Stimulated activated CD4-positive, alpha-beta T cell treated with anti-CD3 and anti-CD28 coated beads, TNF-alpha, amount 100 ng/mL, for 4 hours (primary cell): ENCODE measurements at regions not wholly inside any gene's neighbourhood (a gene's known extent, or its start where the extent isn't known, plus 50 kb on each side); places are given as distances from the start of the nearest gene placed in this dataset.

ENCODE experiments used
- DNase-seq, 3 experiments: peaks; one replicate each; pipeline ENCODE4 v3.0.0-alpha.2; 2020; ENCODE audit warnings: low read depth in 3 of 3

DNA sequence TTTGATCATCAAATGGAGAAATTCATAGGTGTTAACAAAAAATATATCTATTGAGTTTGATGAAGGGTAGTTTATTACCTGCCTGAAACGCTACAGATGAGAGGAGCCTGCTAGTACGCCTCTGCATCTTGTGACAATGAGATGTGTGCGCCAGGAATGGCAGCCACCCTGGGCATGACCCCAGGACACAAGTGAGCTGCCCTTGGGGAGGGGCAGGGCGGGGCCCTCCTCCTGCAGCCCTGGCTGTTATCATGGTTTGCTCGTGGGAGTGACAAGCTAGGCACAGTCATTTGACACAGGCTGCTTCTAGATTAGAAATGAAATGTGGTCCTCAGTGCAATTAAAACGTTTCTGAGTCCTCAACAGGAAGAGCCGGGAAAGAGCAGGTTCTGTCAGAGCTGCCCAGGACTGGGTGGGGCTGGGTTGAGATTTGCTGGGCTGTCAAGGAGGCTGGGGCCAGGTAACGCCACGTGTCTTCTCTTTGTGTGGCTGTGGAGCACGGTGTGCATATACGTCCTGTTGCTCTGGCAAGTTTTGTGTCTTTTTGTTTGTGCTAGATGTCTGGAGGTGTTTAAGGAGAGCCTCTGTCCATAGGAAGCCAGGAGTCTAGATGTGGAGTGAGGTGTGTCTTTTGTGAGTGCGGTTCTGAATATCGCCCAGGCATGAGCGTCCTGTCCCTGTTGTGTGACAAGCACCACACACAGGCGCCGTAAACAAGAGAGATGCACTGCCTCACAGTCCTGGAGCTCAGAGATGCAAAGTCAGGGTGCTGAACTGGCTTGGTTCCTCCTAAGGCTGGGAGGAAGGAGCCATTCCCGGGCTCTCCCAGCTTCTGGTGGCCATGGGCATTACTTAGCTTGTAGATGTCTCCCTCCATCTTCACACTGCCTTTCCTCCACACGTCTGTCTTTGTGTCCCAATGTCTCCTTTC lies 129.0 kb upstream of the IRX4 start:
- DNase-seq = no peak

DNA sequence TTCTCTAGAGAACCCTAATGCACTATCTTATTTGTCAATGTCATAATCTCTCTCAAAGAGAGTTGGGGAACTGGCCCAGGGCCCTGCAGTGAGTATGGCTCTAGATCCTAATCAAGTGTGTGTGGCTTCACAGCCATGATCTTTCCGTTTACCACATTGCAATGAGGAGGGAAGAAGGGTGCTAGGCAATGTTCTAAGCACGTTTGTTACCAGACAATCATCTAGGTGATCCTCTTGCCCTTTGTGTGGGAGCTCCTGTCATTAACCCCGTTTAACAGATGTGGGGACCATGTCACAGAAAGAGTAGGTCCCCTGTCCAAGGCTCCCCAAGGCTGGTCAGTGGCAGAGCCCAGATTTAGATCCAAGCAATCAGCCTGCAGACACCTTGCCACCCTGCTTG lies 128.2 kb upstream of the IRX4 start:
- DNase-seq = no peak

DNA sequence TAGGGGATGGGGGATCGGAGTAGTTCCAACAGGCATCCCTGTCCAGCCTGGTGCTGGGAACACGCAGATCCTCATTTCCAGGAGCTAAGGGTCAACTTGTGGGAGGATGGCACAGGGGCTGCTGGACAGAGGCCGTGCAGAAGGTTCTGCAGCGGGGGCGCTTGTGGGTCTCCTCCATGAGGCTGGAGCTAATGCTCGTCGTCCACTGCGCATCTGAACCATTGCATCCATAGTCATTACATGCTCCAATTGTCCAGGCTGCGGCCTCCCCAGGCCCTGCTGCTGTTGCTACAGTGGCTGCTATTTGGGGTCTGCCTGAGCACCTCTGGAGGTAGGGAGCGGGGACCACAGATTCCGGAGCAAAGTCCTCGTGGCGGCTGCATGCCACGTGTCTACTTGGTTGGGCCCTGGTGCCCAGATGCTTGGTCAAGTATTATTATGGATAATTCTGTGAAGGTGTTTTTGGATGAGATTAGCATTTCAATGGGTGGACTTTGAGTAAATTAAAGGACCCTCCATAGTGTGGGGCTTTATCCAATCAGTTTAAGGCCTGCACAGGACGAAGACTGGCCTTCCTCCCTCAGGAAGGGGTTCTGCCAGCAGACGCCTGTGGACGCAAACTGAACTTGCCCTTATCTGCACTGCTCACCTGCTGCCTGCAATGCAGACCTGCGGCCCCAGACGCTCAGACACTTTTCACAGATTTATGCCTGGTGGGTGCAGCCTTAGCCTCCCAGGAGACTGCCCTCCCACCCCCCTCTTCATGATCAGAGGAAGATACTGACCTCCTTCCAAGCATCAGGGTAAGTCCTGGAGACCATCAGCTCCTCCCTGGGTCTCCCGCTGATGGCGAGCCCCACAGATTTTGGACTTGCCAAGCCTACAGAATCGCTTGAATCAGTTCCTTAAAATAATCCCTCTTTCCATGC lies 127.5 kb upstream of the IRX4 start:
- DNase-seq = no peak

DNA sequence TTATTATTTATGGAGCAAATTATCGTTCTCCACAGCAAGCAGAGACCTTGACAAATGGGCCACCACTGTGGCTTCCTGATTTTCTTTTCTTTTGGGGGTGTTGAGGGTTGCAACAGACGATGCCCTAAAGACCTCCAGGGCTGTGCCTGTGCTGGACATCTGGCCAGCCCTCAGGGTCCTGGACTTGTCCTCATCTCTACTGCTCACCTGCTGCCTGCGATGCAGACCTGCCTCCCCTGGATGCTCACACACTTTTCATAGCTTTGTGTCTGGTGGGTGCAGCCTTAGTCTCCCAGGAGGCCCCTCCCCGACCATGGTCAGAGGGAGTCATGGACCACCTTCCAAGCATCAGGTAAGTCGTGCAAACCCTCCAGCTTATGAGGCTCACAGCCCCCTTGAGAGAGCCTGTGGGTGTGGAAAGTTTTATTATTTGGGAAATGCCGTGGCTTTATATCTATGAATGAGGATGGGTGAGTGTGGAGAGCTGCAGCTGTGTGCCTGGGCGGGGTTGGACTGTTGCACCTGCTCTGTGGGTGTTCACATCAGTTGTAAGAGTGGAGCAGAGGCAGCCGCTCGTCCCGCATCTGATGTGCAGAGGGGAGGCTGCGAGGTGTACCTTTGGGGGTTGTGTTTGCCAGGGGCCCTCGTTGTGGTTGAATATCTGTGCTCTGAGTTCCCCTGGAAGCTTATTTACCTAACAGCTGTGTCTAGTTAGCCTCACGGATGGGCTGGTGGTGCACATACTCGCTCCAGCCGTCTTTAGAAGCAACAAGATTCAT lies 126.3 kb upstream of the IRX4 start:
- no peak for DNase-seq

DNA sequence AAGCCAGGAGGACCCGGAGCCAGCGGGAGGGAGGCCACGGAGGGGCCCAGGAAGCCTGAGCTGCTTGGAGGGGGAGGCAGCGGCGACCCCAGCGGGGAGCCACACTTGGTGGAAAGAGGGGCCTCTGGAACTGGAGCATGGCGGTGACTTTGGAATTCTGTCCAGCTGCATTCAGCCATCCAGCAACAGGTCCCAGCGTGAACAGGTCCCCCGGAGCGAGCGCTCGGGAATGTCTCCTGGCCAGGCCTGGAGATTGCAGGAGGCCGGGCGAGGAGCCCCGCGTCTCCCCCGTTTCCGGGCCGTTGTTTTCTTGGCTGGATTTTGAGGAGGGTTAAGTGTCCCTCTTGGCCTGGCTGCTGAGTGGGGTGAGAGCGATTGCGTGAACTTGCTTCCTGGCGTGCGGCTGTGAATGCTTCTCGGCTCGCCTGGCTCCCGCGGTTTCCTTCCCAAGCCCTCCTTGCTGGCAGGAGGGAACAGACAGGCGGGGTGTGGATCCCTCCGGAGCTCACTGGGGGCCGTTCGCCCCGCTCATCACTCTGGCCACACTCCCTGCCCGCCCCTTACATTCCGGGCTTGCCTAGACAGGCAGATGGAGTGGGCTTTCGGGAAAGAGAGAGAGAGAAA lies 125.3 kb upstream of the IRX4 start:
- no peak for DNase-seq

DNA sequence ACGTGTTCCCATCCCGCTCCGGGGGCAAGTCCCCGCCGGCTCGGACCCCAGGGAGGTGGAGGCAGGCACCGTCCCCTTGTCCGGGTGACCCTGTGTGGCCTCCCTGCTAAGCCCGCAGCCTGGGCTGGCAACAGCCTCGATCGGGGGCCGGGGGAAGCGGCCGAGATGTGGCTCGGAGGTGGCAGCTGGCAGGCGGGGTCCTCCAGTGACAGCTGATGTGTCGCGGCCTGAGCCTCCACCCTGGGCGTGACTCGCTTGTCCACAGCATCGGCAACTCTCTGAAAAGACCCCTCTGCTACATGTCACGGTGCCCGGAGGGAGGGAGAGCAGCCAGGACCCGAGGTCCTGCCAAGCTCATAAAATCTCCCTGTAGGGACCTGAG lies 124.8 kb upstream of the IRX4 start:
- no peak for DNase-seq

DNA sequence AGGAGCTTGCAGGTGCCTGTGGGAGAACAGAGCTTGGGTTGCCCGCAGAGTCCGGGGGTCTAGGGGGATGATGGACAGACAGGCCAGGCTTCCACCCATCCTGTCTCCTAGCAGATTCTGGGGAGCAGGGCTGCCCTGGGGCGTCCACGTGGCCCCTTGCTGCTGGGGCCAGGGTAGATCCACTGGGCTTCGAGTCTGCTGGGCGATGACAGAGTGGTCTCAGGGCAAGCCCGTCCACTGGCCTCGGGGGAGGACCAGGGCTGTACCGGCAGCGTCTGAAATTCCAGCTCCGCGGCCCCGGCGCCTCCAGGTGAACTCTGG lies 124.2 kb upstream of the IRX4 start:
- DNase-seq = no peak

DNA sequence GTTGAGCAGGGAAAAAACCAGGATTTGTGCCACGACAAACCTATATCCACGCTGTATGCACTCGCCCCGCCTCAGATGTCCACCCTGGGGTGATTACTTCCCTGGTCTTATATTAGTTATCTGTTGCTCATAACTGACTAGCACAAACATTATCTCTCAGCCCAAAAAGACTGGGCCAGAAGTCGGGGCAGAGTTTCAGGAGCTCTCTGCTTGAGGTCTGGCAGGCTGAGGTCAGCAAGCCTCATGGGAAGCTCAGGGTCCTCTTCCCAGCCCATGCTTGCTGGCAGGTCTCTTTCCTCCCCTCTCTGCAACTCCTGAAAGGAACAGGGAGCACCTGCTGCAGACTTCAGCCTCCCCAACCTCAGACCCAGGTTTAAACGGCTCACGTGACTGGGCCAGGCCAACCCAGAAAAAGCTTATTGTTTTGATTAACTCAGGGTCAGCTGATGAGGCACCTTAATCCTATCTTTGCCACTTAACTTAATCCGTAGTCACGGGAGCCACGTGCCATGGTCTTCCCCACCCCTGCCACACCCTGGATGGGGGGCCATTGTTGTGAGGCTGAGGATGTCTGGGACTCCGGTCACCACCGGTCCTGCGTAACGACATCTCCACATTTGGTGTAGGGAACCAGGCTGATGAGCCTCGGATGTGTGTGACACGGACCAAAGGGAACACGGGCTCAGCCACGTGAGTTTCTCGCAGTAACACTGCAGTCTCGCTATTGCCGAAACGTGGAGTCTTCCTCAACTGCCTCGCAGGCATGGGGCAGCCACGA lies 123.7 kb upstream of the IRX4 start:
- DNase-seq = no peak

DNA sequence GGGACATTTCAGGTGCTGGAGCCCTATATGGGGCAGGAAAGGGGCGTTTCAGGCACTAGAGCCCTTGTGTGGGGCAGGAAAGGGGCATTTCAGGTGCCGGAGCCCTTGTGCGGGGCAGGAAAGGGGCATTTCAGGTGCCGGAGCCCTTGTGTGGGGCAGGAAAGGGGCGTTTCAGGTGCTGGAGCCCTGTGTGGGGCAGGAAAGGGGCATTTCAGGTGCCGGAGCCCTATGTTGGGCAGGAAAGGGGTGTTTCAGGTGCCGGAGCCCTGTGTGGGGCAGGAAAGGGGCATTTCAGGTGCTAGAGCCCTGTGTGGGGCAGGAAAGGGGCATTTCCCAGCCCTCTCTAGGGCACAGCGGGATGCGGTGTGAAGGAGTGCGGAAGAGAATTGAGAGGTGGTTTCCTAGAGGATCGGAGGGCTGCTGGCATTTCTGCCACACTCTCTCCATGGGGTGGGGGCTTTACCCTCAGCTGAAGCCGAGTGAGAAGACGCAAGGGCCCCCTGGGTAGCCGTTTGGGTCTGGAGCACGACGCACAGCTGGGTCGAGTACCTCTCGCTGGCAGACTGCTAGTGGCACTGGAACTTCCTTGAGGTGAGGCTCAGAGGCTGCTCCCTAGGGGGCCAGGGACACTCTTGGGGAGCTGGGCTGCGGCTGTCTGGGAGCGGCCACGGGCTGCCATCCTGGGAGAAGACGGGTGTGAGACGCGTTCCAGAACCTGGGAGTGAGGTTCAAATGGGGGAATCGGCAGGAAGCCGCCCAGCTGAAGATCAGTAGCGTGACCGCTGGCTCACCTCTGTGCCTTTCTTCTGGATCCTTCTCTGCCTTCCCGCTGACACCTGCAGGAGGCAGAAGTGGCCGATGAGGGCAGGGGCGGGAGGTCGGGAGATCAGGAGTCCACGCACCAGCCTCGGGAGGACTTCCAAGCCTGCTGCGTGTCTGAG lies 122.6 kb upstream of the IRX4 start:
- no peak for DNase-seq

DNA sequence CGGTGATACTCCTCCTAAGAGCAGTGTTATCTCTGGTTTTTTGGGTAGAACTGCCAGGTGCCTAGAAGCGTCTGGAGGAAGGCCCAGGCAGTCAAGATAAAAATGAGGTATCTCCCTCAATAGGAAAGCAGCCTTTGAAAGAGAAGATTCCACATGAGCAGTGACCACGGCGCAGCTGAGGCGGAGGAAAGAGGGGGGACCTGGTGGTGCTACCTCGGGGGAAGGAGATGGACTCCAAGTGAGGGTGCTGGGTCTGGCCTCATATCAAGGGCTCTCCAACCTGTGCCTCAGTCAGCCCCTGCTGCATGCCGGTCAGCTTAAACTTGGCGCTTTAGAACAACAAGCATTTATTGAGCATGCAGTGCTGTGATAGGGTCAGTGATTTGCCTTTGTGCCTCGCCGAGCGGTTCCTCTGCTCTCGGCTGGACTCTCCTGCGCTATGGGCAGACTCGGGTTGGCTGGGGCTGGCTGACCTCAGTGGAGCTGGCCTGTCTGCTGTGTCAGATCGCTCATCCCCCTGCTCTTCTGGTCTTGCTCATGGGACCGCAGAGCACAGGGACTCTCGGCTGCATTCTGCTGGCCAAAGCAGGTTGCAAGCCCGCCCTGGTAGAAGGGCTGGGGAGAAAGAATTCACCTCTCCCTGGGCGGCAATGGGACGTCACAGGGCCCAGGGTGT lies 121.1 kb upstream of the IRX4 start:
- no peak for DNase-seq

DNA sequence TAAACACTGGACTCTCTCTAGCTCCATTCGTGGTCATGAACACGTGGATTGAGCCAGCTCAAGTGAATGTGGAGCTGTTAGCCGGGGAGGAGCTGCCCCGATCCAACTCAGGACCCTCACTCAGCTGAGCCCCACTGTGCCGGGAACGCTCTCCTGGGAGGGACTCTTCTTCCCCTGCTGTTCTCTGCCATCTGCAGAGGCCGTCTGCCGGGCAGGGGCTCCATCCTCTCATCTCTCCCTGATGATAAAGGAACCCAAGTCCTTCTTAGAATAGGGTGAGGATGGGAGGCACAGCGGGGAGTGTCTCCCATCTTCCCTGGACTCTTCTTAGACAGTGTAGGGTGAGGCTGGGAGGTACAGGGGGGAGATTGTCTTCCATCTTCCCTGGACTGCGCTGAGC lies 120.5 kb upstream of the IRX4 start:
- DNase-seq = no peak

DNA sequence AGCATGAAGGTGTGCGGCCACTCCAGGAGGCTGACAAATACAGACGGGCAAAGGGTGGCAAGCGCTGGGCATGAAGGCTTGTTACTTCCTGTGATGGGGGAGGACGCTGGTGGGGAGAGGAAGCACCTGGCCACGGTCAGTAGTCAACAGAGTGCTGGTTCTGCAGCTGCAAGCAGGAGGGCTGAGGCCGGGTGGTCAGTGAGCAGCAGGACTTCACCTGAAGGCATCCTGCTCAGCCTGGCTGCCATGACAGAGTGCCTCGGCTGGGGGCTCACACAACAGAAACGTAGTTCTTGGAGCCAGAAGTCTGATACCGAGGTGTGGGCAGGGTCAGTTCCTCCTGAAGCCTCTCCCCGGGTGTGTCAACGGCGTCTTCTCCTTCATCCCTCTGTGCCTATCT lies 118.6 kb upstream of the IRX4 start:
- DNase-seq = no peak

DNA sequence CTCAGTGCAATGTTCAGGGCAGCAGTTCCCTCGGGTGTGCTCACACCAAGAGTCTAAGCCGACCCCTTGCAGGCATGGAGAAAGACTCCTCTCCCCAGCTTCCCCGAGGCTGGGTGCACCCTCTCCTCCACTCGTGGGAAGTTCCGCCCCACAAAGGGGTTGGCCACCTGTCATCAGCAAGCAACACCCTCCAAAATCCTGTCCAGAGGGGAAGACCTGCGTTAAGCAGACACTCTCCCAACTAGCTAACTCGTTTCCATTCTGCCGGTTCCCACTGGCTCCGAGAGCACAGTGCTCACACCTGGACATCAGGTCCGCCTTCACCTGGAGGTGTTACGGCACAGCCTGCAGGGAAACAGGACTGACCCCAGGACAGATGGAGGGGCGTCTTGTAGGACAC lies 117.9 kb upstream of the IRX4 start:
- DNase-seq = no peak

DNA sequence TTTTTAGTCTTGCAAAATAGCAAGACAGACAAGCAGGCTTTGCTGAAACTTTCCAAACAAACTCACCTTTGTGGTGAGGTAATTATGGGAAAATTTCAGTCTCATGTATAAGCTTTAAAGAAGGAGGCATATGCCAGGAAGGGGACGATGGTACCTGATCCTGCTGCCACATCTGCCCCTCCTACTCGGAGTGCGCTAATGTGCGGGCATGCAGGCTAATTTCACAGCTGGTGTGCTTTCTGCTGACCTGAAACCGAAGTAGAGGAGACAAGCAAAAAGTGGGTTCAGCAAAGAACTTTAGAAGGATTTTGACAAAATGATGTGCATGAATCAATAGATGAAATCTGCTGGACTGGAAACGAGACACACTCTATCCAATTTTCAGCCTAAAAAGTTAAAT lies 117.1 kb upstream of the IRX4 start:
- no peak for DNase-seq

DNA sequence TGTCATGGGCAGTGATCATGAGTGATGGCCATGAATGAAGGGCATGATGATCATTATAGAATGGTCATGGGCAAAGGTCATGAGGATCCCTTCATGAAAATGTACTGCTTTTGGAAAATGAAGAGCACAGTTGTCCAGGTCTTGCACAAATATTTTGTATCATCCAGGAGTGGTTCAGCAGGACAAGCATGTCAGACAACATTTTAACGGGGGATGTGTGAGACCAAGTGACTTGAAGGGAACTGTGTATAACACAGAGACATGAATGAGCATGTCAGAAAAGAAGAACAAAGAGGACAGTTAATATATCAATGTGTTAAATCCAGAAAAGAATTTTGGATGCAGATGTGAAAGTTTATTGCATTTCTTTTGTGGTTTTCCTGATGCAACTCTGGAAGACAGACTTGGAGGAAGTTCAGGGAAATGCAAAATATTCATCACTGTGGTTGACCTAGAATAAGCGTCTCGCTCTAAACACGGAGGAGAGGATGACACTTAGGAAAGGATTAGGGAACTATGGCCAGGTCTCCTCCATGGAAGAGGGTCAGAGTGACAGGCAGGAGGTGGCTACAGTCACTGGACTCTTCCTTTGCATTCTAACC lies 116.1 kb upstream of the IRX4 start:
- no peak for DNase-seq

DNA sequence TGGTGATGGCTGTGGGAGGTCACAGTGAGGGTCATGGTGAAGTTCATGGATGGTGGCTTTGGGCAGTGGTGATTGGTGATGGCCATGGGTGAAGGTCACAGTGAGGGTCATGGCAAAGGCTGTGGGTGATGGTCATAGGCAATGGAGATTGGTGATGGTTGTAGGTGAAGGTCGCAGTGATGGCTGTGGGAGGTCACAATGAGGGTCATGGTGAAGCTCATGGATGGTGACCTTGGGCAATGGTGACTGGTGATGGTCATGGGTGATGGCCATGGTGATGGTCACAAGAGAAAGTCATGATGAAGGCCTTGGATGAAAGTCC lies 115.6 kb upstream of the IRX4 start:
- no peak for DNase-seq

DNA sequence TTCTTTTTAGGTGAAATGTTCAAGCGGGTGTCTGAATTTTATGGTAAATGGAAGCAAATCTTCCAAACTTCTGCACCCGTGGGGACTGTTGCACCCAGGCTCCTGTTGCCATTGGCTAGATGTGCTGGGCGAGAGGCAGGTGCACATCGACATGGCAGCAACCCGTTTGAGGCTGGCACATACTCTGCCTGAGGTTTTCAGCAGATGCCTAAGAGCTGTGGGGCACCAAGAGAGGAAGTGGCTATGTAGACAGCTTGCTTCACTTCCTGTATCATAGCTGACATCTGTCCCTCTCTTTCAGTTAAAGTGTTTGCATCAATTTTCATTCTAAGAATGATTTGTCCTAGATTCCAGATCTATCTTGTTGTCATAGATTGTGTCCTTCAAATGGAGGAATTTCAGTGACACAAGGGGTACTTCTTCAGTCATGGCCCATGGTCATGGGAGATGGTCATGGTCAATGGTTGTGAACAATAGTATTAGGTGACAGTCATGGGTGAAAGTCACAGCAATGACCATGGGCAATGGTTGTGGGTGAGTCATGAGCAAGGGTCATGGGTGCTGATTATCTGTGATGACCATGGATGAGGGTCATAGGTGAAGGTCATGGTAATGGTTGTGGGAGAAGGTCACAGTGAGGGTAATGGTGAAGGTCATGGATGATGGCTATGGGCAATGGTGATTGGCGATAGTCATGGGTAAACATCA lies 115.1 kb upstream of the IRX4 start:
- DNase-seq = no peak

DNA sequence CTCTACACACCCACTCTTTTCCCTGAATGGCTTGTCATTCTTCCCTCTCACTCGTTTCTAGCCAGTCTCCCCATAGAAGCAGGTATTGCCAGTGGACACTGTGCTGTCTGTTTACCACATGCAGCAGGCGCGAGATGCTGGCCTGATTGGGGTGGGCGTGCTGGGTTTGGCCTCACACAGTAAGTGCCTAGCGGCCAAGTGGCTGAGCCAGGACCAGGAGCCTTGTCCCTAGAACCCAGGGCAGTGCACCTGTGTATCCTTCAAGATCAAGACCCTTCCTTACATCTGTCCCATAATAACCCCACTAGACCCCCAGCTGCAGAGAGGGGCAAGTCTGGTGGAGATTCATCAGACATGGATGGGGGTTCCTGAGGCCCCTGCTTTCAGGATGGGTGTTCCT lies 112.8 kb upstream of the IRX4 start:
- DNase-seq = no peak
